CD14-positive monocyte (primary cell): ENCODE measurements at regions not wholly inside any gene's neighbourhood (a gene's known extent, or its start where the extent isn't known, plus 50 kb on each side); places are given as distances from the start of the nearest gene placed in this dataset.
A peak's percentile ranks its signal among the peaks of the same experiment; 100 is the strongest.

ENCODE experiments used
- DNase-seq, 3 donors: peaks; one replicate each; pipeline ENCODE4 v3.0.0-alpha.2; 2011 to 2022
- H2AFZ ChIP-seq: 2 replicates; pipeline ENCODE4 v1.6.0; 2012; ENCODE audit warnings: mild to moderate bottlenecking, low read depth, low read length, inconsistent platforms; ENCODE audit not compliant: insufficient read depth, poor library complexity, severe bottlenecking
- H3K27ac ChIP-seq, 2 donors: 1 replicate in 1 of 2; 2 replicates in 1 of 2; pipeline ENCODE4 v1.5.1; 2012 to 2013; ENCODE audit warnings: low read length in 2 of 2, control low read depth in 1 of 2, inconsistent platforms in 1 of 2, low read depth in 1 of 2, mild to moderate bottlenecking in 1 of 2
- H3K27me3 ChIP-seq, 2 donors: one replicate each; pipeline versions ENCODE4 v1.6.0 to v1.6.1; 2011 to 2013; ENCODE audit warnings: low read length in 2 of 2; ENCODE audit not compliant: control insufficient read depth in 2 of 2, insufficient read depth in 2 of 2
- H3K36me3 ChIP-seq, 2 donors: replicated peaks in 1 of 2; 1 replicate in 1 of 2; 2 replicates in 1 of 2; pipeline versions ENCODE4 v1.5.1 to v1.6.1; 2012 to 2013; ENCODE audit warnings: low read length in 2 of 2, control low read depth in 1 of 2, inconsistent platforms in 1 of 2, mild to moderate bottlenecking in 1 of 2; ENCODE audit not compliant: insufficient read depth in 2 of 2, control insufficient read depth in 1 of 2
- H3K4me1 ChIP-seq, 2 donors: 1 replicate in 1 of 2; 2 replicates in 1 of 2; pipeline versions ENCODE4 v1.5.1 to v1.6.1; 2012 to 2013; ENCODE audit warnings: low read length in 2 of 2, control low read depth in 1 of 2, inconsistent platforms in 1 of 2, mild to moderate bottlenecking in 1 of 2, moderate library complexity in 1 of 2; ENCODE audit not compliant: insufficient read depth in 2 of 2, control insufficient read depth in 1 of 2
- H3K4me2 ChIP-seq: replicated peaks from 2 replicates; pipeline ENCODE3; 2012; ENCODE audit warnings: low read length, moderate library complexity, mild to moderate bottlenecking; ENCODE audit not compliant: poor library complexity, severe bottlenecking; ENCODE audit errors: extremely low read depth
- H3K4me3 ChIP-seq, 3 experiments: fragments of 200-600 bp in 1 of 3; sonication (generic) in 1 of 3; replicated peaks in 1 of 3; 1 replicate in 2 of 3; 2 replicates in 1 of 3; pipeline ENCODE4 v1.5.1; 2011 to 2013; ENCODE audit warnings: low read length in 3 of 3, mild to moderate bottlenecking in 3 of 3, control low read depth in 2 of 3, low read depth in 2 of 3, inconsistent platforms in 1 of 3, moderate library complexity in 1 of 3
- H3K79me2 ChIP-seq: 2 replicates; pipeline ENCODE4 v1.6.0; 2012; ENCODE audit warnings: mild to moderate bottlenecking, control low read depth, inconsistent platforms, low read length, moderate library complexity; ENCODE audit not compliant: insufficient read depth
- H3K9ac ChIP-seq: 2 replicates; pipeline ENCODE4 v1.6.0; 2017; ENCODE audit warnings: low read length, mild to moderate bottlenecking; ENCODE audit not compliant: insufficient read depth, poor library complexity, severe bottlenecking
- H3K9me3 ChIP-seq, 2 donors: replicated peaks in 1 of 2; 1 replicate in 1 of 2; 2 replicates in 1 of 2; pipeline versions ENCODE4 v1.5.1 to v1.6.1; 2012 to 2013; ENCODE audit warnings: low read length in 2 of 2, control low read depth in 1 of 2; ENCODE audit not compliant: control insufficient read depth in 1 of 2, insufficient read depth in 1 of 2
- H4K20me1 ChIP-seq: 2 replicates; pipeline ENCODE4 v1.6.0; 2012; ENCODE audit warnings: mild to moderate bottlenecking, low read length, control low read depth, moderate library complexity; ENCODE audit not compliant: insufficient read depth
- H3K27ac Mint-ChIP-seq, 7 donors: one replicate each; pipeline ENCODE4 v1.8.0; 2020; ENCODE audit warnings: mild to moderate bottlenecking in 7 of 7, mixed read lengths in 7 of 7, moderate library complexity in 6 of 7, inconsistent platforms in 2 of 7
- H3K27me3 Mint-ChIP-seq, 3 donors: one replicate each; pipeline ENCODE4 v1.8.0; 2021 to 2022; ENCODE audit warnings: low read depth in 3 of 3, mild to moderate bottlenecking in 3 of 3, mixed read lengths in 3 of 3, moderate library complexity in 3 of 3, inconsistent platforms in 1 of 3
- H3K36me3 Mint-ChIP-seq, 2 donors: one replicate each; pipeline ENCODE4 v1.8.0; 2020; ENCODE audit warnings: mixed read lengths in 2 of 2, inconsistent platforms in 1 of 2, mild to moderate bottlenecking in 1 of 2
- H3K4me1 Mint-ChIP-seq: one replicate; pipeline ENCODE4 v1.8.0; 2020; ENCODE audit warnings: mild to moderate bottlenecking, mixed read lengths
- H3K4me3 Mint-ChIP-seq, 2 donors: one replicate each; pipeline ENCODE4 v1.8.0; 2020; ENCODE audit warnings: mild to moderate bottlenecking in 2 of 2, mixed read lengths in 2 of 2, moderate library complexity in 1 of 2
- H3K9me3 Mint-ChIP-seq, 7 donors: one replicate each; pipeline ENCODE4 v1.8.0; 2020 to 2022; ENCODE audit warnings: mixed read lengths in 7 of 7, mild to moderate bottlenecking in 6 of 7, moderate library complexity in 6 of 7, inconsistent platforms in 2 of 7
- CTCF ChIP-seq: fragments of 200-600 bp; IDR thresholded peaks from one replicate; pipeline ENCODE4 v1.8.0; 2022; ENCODE audit warnings: antibody characterized with exemption, mild to moderate bottlenecking
- WGBS: methylation state at CpG from one replicate; pipeline ENCODE4 v1.1.5; 2013; ENCODE audit warnings: missing lambda C conversion rate; ENCODE audit not compliant: insufficient coverage; 5-methylcytosine and 5-hydroxymethylcytosine counted together
- intact Hi-C, 2 donors: fragments of 100-400 bp; cut with micrococcal nuclease; formaldehyde crosslinking; loops; one replicate each; pipeline versions ENCODE4 v1.15.0 to v1.15.1; 2023

GRCh38 chr5:84741056-84741455 lies 356.4 kb upstream of the EDIL3 start:
- no peak for TF ChIP-seq CTCF
- no peak overlapping the region for H3K4me2 ChIP-seq
- H3K27ac Mint-ChIP-seq: no peak overlapping the region
- peaks cover 0 to 1% (median 0%) of the 10 kb centered on the region in 3 donors for H3K27me3 Mint-ChIP-seq
- WGBS: no CpG with 5 or more reads among the region's 1 CpG
- H3K9ac ChIP-seq: no peak overlapping the region
- peak; percentile 2 to 13 (median 3) for DNase-seq
- peaks cover 12% of the 10 kb centered on the region for H3K4me1 Mint-ChIP-seq
- H3K4me1 ChIP-seq: no peaks in the 10 kb centered on the region
- H3K79me2 ChIP-seq: no peaks in the 10 kb centered on the region
- H3K4me3 Mint-ChIP-seq: no peak overlapping the region
- no peaks in the 10 kb centered on the region for H4K20me1 ChIP-seq
- H3K27me3 ChIP-seq: no peaks in the 10 kb centered on the region
- intact Hi-C loops: no loop called here
- peaks cover 0 to 14% (median 5%) of the 10 kb centered on the region in 7 donors for H3K9me3 Mint-ChIP-seq
- H3K36me3 Mint-ChIP-seq: no peaks in the 10 kb centered on the region
- H3K36me3 ChIP-seq: no peaks in the 10 kb centered on the region
- no peaks in the 10 kb centered on the region for H3K9me3 ChIP-seq
- no peak overlapping the region for H3K4me3 ChIP-seq
- H3K27ac ChIP-seq: no peak overlapping the region
- no peak overlapping the region for H2AFZ ChIP-seq

GRCh38 chr5:84729326-84729725 lies 344.6 kb upstream of the EDIL3 start:
- Histone ChIP-seq H3K4me1 (no peaks in the 10 kb centered on the region), H3K27me3 (no peaks in the 10 kb centered on the region), H4K20me1 (no peaks in the 10 kb centered on the region), H3K4me2 (no peak overlapping the region), H2AFZ (no peak overlapping the region), H3K4me3 (no peak overlapping the region), H3K79me2 (no peaks in the 10 kb centered on the region), H3K9me3 (no peaks in the 10 kb centered on the region), H3K36me3 (no peaks in the 10 kb centered on the region), H3K27ac (no peak overlapping the region), H3K9ac (no peak overlapping the region)
- peak overlapping the region in 1 of 2 donors; percentile 28 for H3K4me3 Mint-ChIP-seq
- H3K36me3 Mint-ChIP-seq: no peaks in the 10 kb centered on the region
- peaks cover 0 to 5% (median 0%) of the 10 kb centered on the region in 7 donors for H3K9me3 Mint-ChIP-seq
- TF ChIP-seq CTCF: no peak
- no peak overlapping the region for H3K27ac Mint-ChIP-seq
- intact Hi-C loops: no loop called here
- peaks cover 4% of the 10 kb centered on the region for H3K4me1 Mint-ChIP-seq
- DNase-seq: no peak
- WGBS: 21% methylated on average over 2 of the region's 5 CpGs
- H3K27me3 Mint-ChIP-seq: no peaks in the 10 kb centered on the region
